ENCODE measurements at regions not wholly inside any gene's neighbourhood (a gene's known extent, or its start where the extent isn't known, plus 50 kb on each side); places are given as distances from the start of the nearest gene placed in this dataset.

DNA sequence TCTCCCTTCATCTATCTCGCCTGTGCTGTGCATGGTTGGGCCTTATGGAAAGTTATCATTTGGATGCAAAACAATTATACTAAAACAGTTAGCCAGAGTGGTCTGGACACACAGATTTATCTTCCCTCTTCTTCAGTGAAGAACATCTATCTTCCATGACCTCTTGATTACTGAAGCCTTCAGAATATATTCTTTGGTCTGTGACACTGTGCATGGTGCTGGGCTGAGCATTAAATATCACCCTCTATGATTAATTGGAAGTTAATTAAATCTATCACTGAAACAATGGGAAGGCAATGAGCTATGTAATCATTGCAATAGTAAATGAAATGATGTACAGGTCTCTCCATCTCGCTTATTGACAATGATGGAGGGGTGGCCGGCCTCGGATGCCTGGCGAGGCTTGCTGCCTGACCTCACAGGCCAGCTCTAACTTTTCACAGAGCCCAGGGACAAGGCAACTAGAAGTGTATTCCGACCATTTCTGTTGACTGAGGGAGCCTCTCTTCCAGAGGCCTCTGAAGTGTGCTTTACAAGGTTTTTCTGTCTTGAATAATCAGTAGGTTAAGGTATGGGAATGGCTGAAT, 186.6 kb downstream of the NKX6-1 start:
- Histone ChIP-seq H4K8ac (replicated peaks; ENCODE audit: insufficient read length, low read depth, low read length) (no peak overlapping the region), H2BK15ac (ENCODE audit: low read depth, low read length) (no peak overlapping the region), H3K27ac (ENCODE audit: insufficient read length, low read depth, low read length) (no peak overlapping the region), H3K4me2 (ENCODE audit: insufficient read depth, insufficient read length, low read length) (no peak overlapping the region), H3T11ph (ENCODE audit: low read length) (no peak overlapping the region), H3K9ac (ENCODE audit: extremely low read depth, insufficient read length, low read length) (no peak overlapping the region), H2BK120ac (ENCODE audit: low read depth, low read length, poor library complexity, severe bottlenecking) (no peak overlapping the region), H4K5ac (ENCODE audit: insufficient read length, low read depth, low read length) (no peak overlapping the region), H3K23me2 (ENCODE audit: insufficient read length, low read depth, low read length, poor library complexity, severe bottlenecking) (no peaks in the 10 kb centered on the region), H3K9me3 (ENCODE audit: control insufficient read depth, low read depth, low read length) (no peaks in the 10 kb centered on the region), H2AFZ (ENCODE audit: low read length) (no peak overlapping the region), H4K91ac (ENCODE audit: insufficient read length, low read depth, low read length) (no peak overlapping the region), H3K18ac (ENCODE audit: insufficient read length, low read depth, low read length) (no peak overlapping the region), H3K79me1 (ENCODE audit: insufficient read depth, low read depth, low read length, poor library complexity, severe bottlenecking) (no peaks in the 10 kb centered on the region), H3K14ac (ENCODE audit: insufficient read depth, low read length) (no peak overlapping the region), H3K4me1 (ENCODE audit: insufficient read depth, low read length) (no peaks in the 10 kb centered on the region), H3K27me3 (ENCODE audit: insufficient read depth, low read length) (no peaks in the 10 kb centered on the region), H3K56ac (ENCODE audit: insufficient read length, low read depth, low read length) (no peak overlapping the region), H2AK5ac (ENCODE audit: insufficient read length, low read length) (no peak overlapping the region), H3K79me2 (ENCODE audit: insufficient read depth, low read length) (no peaks in the 10 kb centered on the region), H2BK12ac (ENCODE audit: insufficient read length, low read depth, low read length) (no peak overlapping the region), H3K4ac (ENCODE audit: low read depth, low read length) (no peak overlapping the region), H2BK5ac (ENCODE audit: insufficient read length, low read length) (no peak overlapping the region), H3K23ac (ENCODE audit: insufficient read length, low read depth, low read length) (no peak overlapping the region), H4K20me1 (ENCODE audit: control insufficient read depth, insufficient read depth, insufficient read length) (no peaks in the 10 kb centered on the region), H2BK20ac (ENCODE audit: low read depth, low read length, poor library complexity, severe bottlenecking) (no peak overlapping the region)
- Mint-ChIP-seq H3K27ac (no peak overlapping the region; a peak in 1 of 7 replicates), H3K4me3 (no peak overlapping the region), H3K4me1 (no peaks in the 10 kb centered on the region), H3K36me3 (ENCODE audit: insufficient read depth in 1 of 3, low read depth in 3 of 3) (no peaks in the 10 kb centered on the region), H3K9me3 (no peaks in the 10 kb centered on the region), H3K27me3 (ENCODE audit: low read depth) (peaks cover 4% of the 10 kb centered on the region)
- no CpG with 5 or more reads among the region's 6 CpGs for WGBS (ENCODE audit: extremely low coverage, insufficient read length, low lambda C conversion rate)
- no peak for TF ChIP-seq CTCF (conservative IDR thresholded peaks at IDR 0.05)
- DNase-seq = no peak
